CD14-positive monocyte (primary cell): ENCODE measurements at regions not wholly inside any gene's neighbourhood (a gene's known extent, or its start where the extent isn't known, plus 50 kb on each side); places are given as distances from the start of the nearest gene placed in this dataset.

Experiments used
- DNase-seq, 3 donors: peaks; one replicate each; pipeline ENCODE4 v3.0.0-alpha.2; 2011 to 2022
- H2AFZ ChIP-seq: 2 replicates; pipeline ENCODE4 v1.6.0; 2012; ENCODE audit warnings: mild to moderate bottlenecking, low read depth, low read length, inconsistent platforms; ENCODE audit not compliant: insufficient read depth, poor library complexity, severe bottlenecking
- H3K27ac ChIP-seq, 2 donors: 1 replicate in 1 of 2; 2 replicates in 1 of 2; pipeline ENCODE4 v1.5.1; 2012 to 2013; ENCODE audit warnings: low read length in 2 of 2, control low read depth in 1 of 2, inconsistent platforms in 1 of 2, low read depth in 1 of 2, mild to moderate bottlenecking in 1 of 2
- H3K27me3 ChIP-seq, 2 donors: one replicate each; pipeline versions ENCODE4 v1.6.0 to v1.6.1; 2011 to 2013; ENCODE audit warnings: low read length in 2 of 2; ENCODE audit not compliant: control insufficient read depth in 2 of 2, insufficient read depth in 2 of 2
- H3K36me3 ChIP-seq, 2 donors: replicated peaks in 1 of 2; 1 replicate in 1 of 2; 2 replicates in 1 of 2; pipeline versions ENCODE4 v1.5.1 to v1.6.1; 2012 to 2013; ENCODE audit warnings: low read length in 2 of 2, control low read depth in 1 of 2, inconsistent platforms in 1 of 2, mild to moderate bottlenecking in 1 of 2; ENCODE audit not compliant: insufficient read depth in 2 of 2, control insufficient read depth in 1 of 2
- H3K4me1 ChIP-seq, 2 donors: 1 replicate in 1 of 2; 2 replicates in 1 of 2; pipeline versions ENCODE4 v1.5.1 to v1.6.1; 2012 to 2013; ENCODE audit warnings: low read length in 2 of 2, control low read depth in 1 of 2, inconsistent platforms in 1 of 2, mild to moderate bottlenecking in 1 of 2, moderate library complexity in 1 of 2; ENCODE audit not compliant: insufficient read depth in 2 of 2, control insufficient read depth in 1 of 2
- H3K4me2 ChIP-seq: replicated peaks from 2 replicates; pipeline ENCODE3; 2012; ENCODE audit warnings: low read length, moderate library complexity, mild to moderate bottlenecking; ENCODE audit not compliant: poor library complexity, severe bottlenecking; ENCODE audit errors: extremely low read depth
- H3K4me3 ChIP-seq, 3 experiments: fragments of 200-600 bp in 1 of 3; sonication (generic) in 1 of 3; replicated peaks in 1 of 3; 1 replicate in 2 of 3; 2 replicates in 1 of 3; pipeline ENCODE4 v1.5.1; 2011 to 2013; ENCODE audit warnings: low read length in 3 of 3, mild to moderate bottlenecking in 3 of 3, control low read depth in 2 of 3, low read depth in 2 of 3, inconsistent platforms in 1 of 3, moderate library complexity in 1 of 3
- H3K79me2 ChIP-seq: 2 replicates; pipeline ENCODE4 v1.6.0; 2012; ENCODE audit warnings: mild to moderate bottlenecking, control low read depth, inconsistent platforms, low read length, moderate library complexity; ENCODE audit not compliant: insufficient read depth
- H3K9ac ChIP-seq: 2 replicates; pipeline ENCODE4 v1.6.0; 2017; ENCODE audit warnings: low read length, mild to moderate bottlenecking; ENCODE audit not compliant: insufficient read depth, poor library complexity, severe bottlenecking
- H3K9me3 ChIP-seq, 2 donors: replicated peaks in 1 of 2; 1 replicate in 1 of 2; 2 replicates in 1 of 2; pipeline versions ENCODE4 v1.5.1 to v1.6.1; 2012 to 2013; ENCODE audit warnings: low read length in 2 of 2, control low read depth in 1 of 2; ENCODE audit not compliant: control insufficient read depth in 1 of 2, insufficient read depth in 1 of 2
- H4K20me1 ChIP-seq: 2 replicates; pipeline ENCODE4 v1.6.0; 2012; ENCODE audit warnings: mild to moderate bottlenecking, low read length, control low read depth, moderate library complexity; ENCODE audit not compliant: insufficient read depth
- H3K27ac Mint-ChIP-seq, 7 donors: one replicate each; pipeline ENCODE4 v1.8.0; 2020; ENCODE audit warnings: mild to moderate bottlenecking in 7 of 7, mixed read lengths in 7 of 7, moderate library complexity in 6 of 7, inconsistent platforms in 2 of 7
- H3K27me3 Mint-ChIP-seq, 3 donors: one replicate each; pipeline ENCODE4 v1.8.0; 2021 to 2022; ENCODE audit warnings: low read depth in 3 of 3, mild to moderate bottlenecking in 3 of 3, mixed read lengths in 3 of 3, moderate library complexity in 3 of 3, inconsistent platforms in 1 of 3
- H3K36me3 Mint-ChIP-seq, 2 donors: one replicate each; pipeline ENCODE4 v1.8.0; 2020; ENCODE audit warnings: mixed read lengths in 2 of 2, inconsistent platforms in 1 of 2, mild to moderate bottlenecking in 1 of 2
- H3K4me1 Mint-ChIP-seq: one replicate; pipeline ENCODE4 v1.8.0; 2020; ENCODE audit warnings: mild to moderate bottlenecking, mixed read lengths
- H3K4me3 Mint-ChIP-seq, 2 donors: one replicate each; pipeline ENCODE4 v1.8.0; 2020; ENCODE audit warnings: mild to moderate bottlenecking in 2 of 2, mixed read lengths in 2 of 2, moderate library complexity in 1 of 2
- H3K9me3 Mint-ChIP-seq, 7 donors: one replicate each; pipeline ENCODE4 v1.8.0; 2020 to 2022; ENCODE audit warnings: mixed read lengths in 7 of 7, mild to moderate bottlenecking in 6 of 7, moderate library complexity in 6 of 7, inconsistent platforms in 2 of 7
- WGBS: methylation state at CpG from one replicate; pipeline ENCODE4 v1.1.5; 2013; ENCODE audit warnings: missing lambda C conversion rate; ENCODE audit not compliant: insufficient coverage; 5-methylcytosine and 5-hydroxymethylcytosine counted together
- intact Hi-C, 2 donors: fragments of 100-400 bp; cut with micrococcal nuclease; formaldehyde crosslinking; loops; one replicate each; pipeline versions ENCODE4 v1.15.0 to v1.15.1; 2023
- TF ChIP-seq, protein P1 (sequence below): fragments of 200-600 bp; IDR thresholded peaks from one replicate; pipeline ENCODE4 v1.8.0; 2022; ENCODE audit warnings: antibody characterized with exemption, mild to moderate bottlenecking

GRCh38 chr6:156282087-156282486 lies 495.1 kb upstream of the ARID1B start:
- H3K4me1 Mint-ChIP-seq: peaks cover 11% of the 10 kb centered on the region
- no peak overlapping the region for H3K9ac ChIP-seq
- intact Hi-C loops: no loop called here

GRCh38 chr6:156281266-156281665 lies 495.9 kb upstream of the ARID1B start:
- DNase-seq: no peak
- peaks cover 5 to 13% (median 7%) of the 10 kb centered on the region in 7 donors for H3K9me3 Mint-ChIP-seq

More at GRCh38 chr6:156282087-156282486, 495.1 kb upstream of the ARID1B start:
- Mint-ChIP-seq H3K9me3 (peaks cover 5 to 11% (median 7%) of the 10 kb centered on the region in 7 donors), H3K27ac (no peak overlapping the region), H3K36me3 (no peaks in the 10 kb centered on the region), H3K27me3 (peaks cover 0 to 2% (median 0%) of the 10 kb centered on the region in 3 donors), H3K4me3 (no peak overlapping the region)
- Histone ChIP-seq H3K4me3 (no peak overlapping the region), H3K27me3 (no peaks in the 10 kb centered on the region), H3K27ac (no peak overlapping the region), H3K79me2 (no peaks in the 10 kb centered on the region), H2AFZ (no peak overlapping the region), H3K9me3 (peaks cover 0 to 3% of the 10 kb centered on the region in 2 donors), H3K4me2 (no peak overlapping the region), H3K4me1 (no peaks in the 10 kb centered on the region), H4K20me1 (no peaks in the 10 kb centered on the region), H3K36me3 (no peaks in the 10 kb centered on the region)
- TF ChIP-seq, protein P1, sequence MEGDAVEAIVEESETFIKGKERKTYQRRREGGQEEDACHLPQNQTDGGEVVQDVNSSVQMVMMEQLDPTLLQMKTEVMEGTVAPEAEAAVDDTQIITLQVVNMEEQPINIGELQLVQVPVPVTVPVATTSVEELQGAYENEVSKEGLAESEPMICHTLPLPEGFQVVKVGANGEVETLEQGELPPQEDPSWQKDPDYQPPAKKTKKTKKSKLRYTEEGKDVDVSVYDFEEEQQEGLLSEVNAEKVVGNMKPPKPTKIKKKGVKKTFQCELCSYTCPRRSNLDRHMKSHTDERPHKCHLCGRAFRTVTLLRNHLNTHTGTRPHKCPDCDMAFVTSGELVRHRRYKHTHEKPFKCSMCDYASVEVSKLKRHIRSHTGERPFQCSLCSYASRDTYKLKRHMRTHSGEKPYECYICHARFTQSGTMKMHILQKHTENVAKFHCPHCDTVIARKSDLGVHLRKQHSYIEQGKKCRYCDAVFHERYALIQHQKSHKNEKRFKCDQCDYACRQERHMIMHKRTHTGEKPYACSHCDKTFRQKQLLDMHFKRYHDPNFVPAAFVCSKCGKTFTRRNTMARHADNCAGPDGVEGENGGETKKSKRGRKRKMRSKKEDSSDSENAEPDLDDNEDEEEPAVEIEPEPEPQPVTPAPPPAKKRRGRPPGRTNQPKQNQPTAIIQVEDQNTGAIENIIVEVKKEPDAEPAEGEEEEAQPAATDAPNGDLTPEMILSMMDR: no peak
- no peak for DNase-seq
- WGBS: no CpG with 5 or more reads among the region's 1 CpG

More at GRCh38 chr6:156281266-156281665, 495.9 kb upstream of the ARID1B start:
- peaks cover 0 to 2% (median 0%) of the 10 kb centered on the region in 3 donors for H3K27me3 Mint-ChIP-seq
- H3K27me3 ChIP-seq: no peaks in the 10 kb centered on the region
- H3K4me1 Mint-ChIP-seq: peaks cover 11% of the 10 kb centered on the region
- H3K4me3 ChIP-seq: no peak overlapping the region
- WGBS: no CpG with 5 or more reads among the region's 4 CpGs
- TF ChIP-seq, protein P1: no peak
- H3K9me3 ChIP-seq: peaks cover 0 to 3% of the 10 kb centered on the region in 2 donors
- no peaks in the 10 kb centered on the region for H3K36me3 Mint-ChIP-seq
- no peak overlapping the region for H3K4me3 Mint-ChIP-seq
- H3K4me1 ChIP-seq: no peaks in the 10 kb centered on the region
- H3K9ac ChIP-seq: no peak overlapping the region
- intact Hi-C loops: no loop called here
- no peak overlapping the region for H3K27ac ChIP-seq
- no peaks in the 10 kb centered on the region for H3K79me2 ChIP-seq
- no peak overlapping the region for H2AFZ ChIP-seq
- H4K20me1 ChIP-seq: no peaks in the 10 kb centered on the region
- H3K36me3 ChIP-seq: no peaks in the 10 kb centered on the region
- H3K4me2 ChIP-seq: no peak overlapping the region
- no peak overlapping the region for H3K27ac Mint-ChIP-seq
